GM23338 (cell line): ENCODE measurements at regions not wholly inside any gene's neighbourhood (a gene's known extent, or its start where the extent isn't known, plus 50 kb on each side); places are given as distances from the start of the nearest gene placed in this dataset.

Source experiments
- ATAC-seq: fragments of 200-7000 bp; cut with Tn5 transposase; 3 replicates; pipeline ENCODE4 v1.9.1; 2020
- DNase-seq: peaks from one replicate; pipeline ENCODE4 v3.0.0-alpha.2; 2015; ENCODE audit warnings: low spot score
- H2AFZ ChIP-seq: fragments of 200-600 bp; sonication (generic); 2 replicates; pipeline ENCODE4 v1.8.0; 2016; ENCODE audit warnings: antibody characterized with exemption, mild to moderate bottlenecking, moderate library complexity
- H3F3A ChIP-seq: fragments of 200-600 bp; sonication (generic); replicated peaks from 2 replicates; pipeline ENCODE4 v1.8.0; 2017; ENCODE audit warnings: antibody characterized with exemption, mixed run types, low read depth
- H3K27ac ChIP-seq: fragments of 200-600 bp; sonication (generic); 2 replicates; pipeline ENCODE4 v1.6.1; 2016; ENCODE audit warnings: low read depth
- H3K27me3 ChIP-seq: fragments of 200-600 bp; sonication (generic); 2 replicates; pipeline ENCODE4 v1.8.0; 2016; ENCODE audit warnings: mild to moderate bottlenecking, mixed run types, moderate library complexity; ENCODE audit not compliant: insufficient read depth
- H3K36me3 ChIP-seq: fragments of 200-600 bp; sonication (generic); 2 replicates; pipeline ENCODE4 v1.8.0; 2016; ENCODE audit warnings: mild to moderate bottlenecking; ENCODE audit not compliant: insufficient read depth
- H3K4me1 ChIP-seq: fragments of 200-600 bp; sonication (generic); 2 replicates; pipeline ENCODE4 v1.8.0; 2016; ENCODE audit warnings: mild to moderate bottlenecking, moderate library complexity; ENCODE audit not compliant: insufficient read depth
- H3K4me2 ChIP-seq: fragments of 200-600 bp; sonication (generic); 2 replicates; pipeline ENCODE4 v1.7.1; 2017; ENCODE audit warnings: mixed run types
- H3K4me3 ChIP-seq: fragments of 200-600 bp; sonication (generic); 2 replicates; pipeline ENCODE4 v1.6.1; 2016; ENCODE audit warnings: mixed run types
- H3K79me2 ChIP-seq: fragments of 200-600 bp; sonication (generic); replicated peaks from 2 replicates; pipeline ENCODE4 v1.8.0; 2017; ENCODE audit warnings: mild to moderate bottlenecking; ENCODE audit not compliant: insufficient read depth
- H3K9me2 ChIP-seq: fragments of 200-600 bp; sonication (generic); 2 replicates; pipeline ENCODE4 v1.8.0; 2017; ENCODE audit not compliant: insufficient read depth
- H4K20me1 ChIP-seq: fragments of 200-600 bp; sonication (generic); replicated peaks from 2 replicates; pipeline ENCODE4 v1.8.0; 2017; ENCODE audit warnings: mild to moderate bottlenecking; ENCODE audit not compliant: insufficient read depth
- H3K27ac Mint-ChIP-seq: 2 replicates; pipeline ENCODE4 v1.8.0; 2020; ENCODE audit warnings: inconsistent platforms, mild to moderate bottlenecking, moderate library complexity, mixed read lengths
- H3K27me3 Mint-ChIP-seq: 3 replicates; pipeline ENCODE4 v1.8.0; 2022; ENCODE audit warnings: low read depth, mild to moderate bottlenecking, moderate library complexity, mixed read lengths, inconsistent platforms; ENCODE audit not compliant: insufficient read depth, poor library complexity
- H3K36me3 Mint-ChIP-seq: 3 replicates; pipeline ENCODE4 v1.8.0; 2021; ENCODE audit warnings: low read depth, mild to moderate bottlenecking, inconsistent platforms, moderate library complexity, mixed read lengths
- H3K4me1 Mint-ChIP-seq: 3 replicates; pipeline ENCODE4 v1.8.0; 2020; ENCODE audit warnings: mild to moderate bottlenecking, inconsistent platforms, mixed read lengths
- H3K4me3 Mint-ChIP-seq: 3 replicates; pipeline ENCODE4 v1.8.0; 2021; ENCODE audit warnings: moderate library complexity, mild to moderate bottlenecking, inconsistent platforms, mixed read lengths
- H3K9me3 Mint-ChIP-seq: 3 replicates; pipeline ENCODE4 v1.8.0; 2020; ENCODE audit warnings: moderate library complexity, mild to moderate bottlenecking, inconsistent platforms, mixed read lengths
- CREB1 ChIP-seq: fragments of 250-450 bp; sonication (Bioruptor Pico); IDR thresholded peaks from 2 replicates; pipeline ENCODE4 v1.5.0; 2020; ENCODE audit warnings: low read depth, mild to moderate bottlenecking, moderate library complexity
- EZH2 ChIP-seq: fragments of 200-600 bp; sonication (generic); IDR thresholded peaks from one replicate; pipeline ENCODE4 v1.8.0; 2017; ENCODE audit warnings: antibody characterized with exemption, mild to moderate bottlenecking, low read depth; ENCODE audit not compliant: unreplicated experiment
- EZH2phosphoT487 ChIP-seq: fragments of 200-600 bp; sonication (generic); IDR thresholded peaks from one replicate; pipeline ENCODE4 v1.8.1; 2018; ENCODE audit warnings: antibody characterized with exemption; ENCODE audit not compliant: unreplicated experiment
- JUNB ChIP-seq: IDR thresholded peaks from one replicate; pipeline ENCODE4 v1.6.1; 2016; ENCODE audit warnings: antibody characterized with exemption; ENCODE audit not compliant: unreplicated experiment
- NANOG ChIP-seq: IDR thresholded peaks from 2 replicates; pipeline ENCODE4 v1.6.1; 2016; ENCODE audit warnings: antibody characterized with exemption, borderline replicate concordance
- POLR2AphosphoS5 ChIP-seq: IDR thresholded peaks from 2 replicates; pipeline ENCODE4 v1.6.1; 2016; ENCODE audit warnings: antibody characterized with exemption, low read depth
- REST ChIP-seq: IDR thresholded peaks from one replicate; pipeline ENCODE4 v1.6.1; 2018; ENCODE audit warnings: antibody characterized with exemption; ENCODE audit not compliant: unreplicated experiment
- STAT1 ChIP-seq: IDR thresholded peaks from one replicate; pipeline ENCODE4 v1.6.1; 2016; ENCODE audit warnings: antibody characterized with exemption; ENCODE audit not compliant: unreplicated experiment
- ZNF114 ChIP-seq: fragments of 250-450 bp; sonication (Bioruptor Pico); IDR thresholded peaks from 2 replicates; pipeline ENCODE4 v1.5.0; 2020; ENCODE audit warnings: mild to moderate bottlenecking, moderate library complexity
- ZNF331 ChIP-seq: fragments of 250-450 bp; sonication (Bioruptor Pico); IDR thresholded peaks from 2 replicates; pipeline ENCODE4 v1.5.0; 2020; ENCODE audit warnings: low read depth, mild to moderate bottlenecking, moderate library complexity
- TF ChIP-seq, protein P1 (sequence below), 2 experiments: fragments of 200-600 bp in 1 of 2; sonication (generic) in 1 of 2; conservative IDR thresholded peaks; 2 replicates each; pipeline versions ENCODE4 v1.5.1 to v1.6.1; 2016 to 2017; ENCODE audit warnings: antibody characterized with exemption in 2 of 2, low read depth in 2 of 2, mild to moderate bottlenecking in 2 of 2, moderate library complexity in 1 of 2
- TF ChIP-seq, protein P2 (sequence below): fragments of 250-450 bp; sonication (Bioruptor Pico); IDR thresholded peaks from 2 replicates; pipeline ENCODE4 v1.5.0; 2020; ENCODE audit warnings: mild to moderate bottlenecking, moderate library complexity
- TF ChIP-seq, protein P3 (sequence below): IDR thresholded peaks from 2 replicates; pipeline ENCODE4 v1.6.1; 2016; ENCODE audit warnings: antibody characterized with exemption

- no peak overlapping the region for H2AFZ ChIP-seq
- H3K27ac ChIP-seq, result no peak overlapping the region
Measured at GRCh38 chr6:91490671-91491301, 903.9 kb upstream of the MAP3K7 start.

More at GRCh38 chr6:91490671-91491301, 903.9 kb upstream of the MAP3K7 start:
- no peak overlapping the region for H3K4me2 ChIP-seq
- H3K4me3 Mint-ChIP-seq, result no peak overlapping the region
- H3K4me3 ChIP-seq, result no peak overlapping the region
- no peaks in the 10 kb centered on the region for H3K36me3 Mint-ChIP-seq
- H3K4me1 ChIP-seq, result no peaks in the 10 kb centered on the region
- H3K36me3 ChIP-seq, result no peaks in the 10 kb centered on the region
- H4K20me1 ChIP-seq, result no peaks in the 10 kb centered on the region
- no peaks in the 10 kb centered on the region for H3K9me3 Mint-ChIP-seq
- H3K27ac Mint-ChIP-seq, result no peak overlapping the region
- no peaks in the 10 kb centered on the region for H3K9me2 ChIP-seq
- H3K79me2 ChIP-seq, result no peaks in the 10 kb centered on the region
- H3K27me3 Mint-ChIP-seq, result peaks cover 2% of the 10 kb centered on the region
- TF ChIP-seq, protein P1, sequence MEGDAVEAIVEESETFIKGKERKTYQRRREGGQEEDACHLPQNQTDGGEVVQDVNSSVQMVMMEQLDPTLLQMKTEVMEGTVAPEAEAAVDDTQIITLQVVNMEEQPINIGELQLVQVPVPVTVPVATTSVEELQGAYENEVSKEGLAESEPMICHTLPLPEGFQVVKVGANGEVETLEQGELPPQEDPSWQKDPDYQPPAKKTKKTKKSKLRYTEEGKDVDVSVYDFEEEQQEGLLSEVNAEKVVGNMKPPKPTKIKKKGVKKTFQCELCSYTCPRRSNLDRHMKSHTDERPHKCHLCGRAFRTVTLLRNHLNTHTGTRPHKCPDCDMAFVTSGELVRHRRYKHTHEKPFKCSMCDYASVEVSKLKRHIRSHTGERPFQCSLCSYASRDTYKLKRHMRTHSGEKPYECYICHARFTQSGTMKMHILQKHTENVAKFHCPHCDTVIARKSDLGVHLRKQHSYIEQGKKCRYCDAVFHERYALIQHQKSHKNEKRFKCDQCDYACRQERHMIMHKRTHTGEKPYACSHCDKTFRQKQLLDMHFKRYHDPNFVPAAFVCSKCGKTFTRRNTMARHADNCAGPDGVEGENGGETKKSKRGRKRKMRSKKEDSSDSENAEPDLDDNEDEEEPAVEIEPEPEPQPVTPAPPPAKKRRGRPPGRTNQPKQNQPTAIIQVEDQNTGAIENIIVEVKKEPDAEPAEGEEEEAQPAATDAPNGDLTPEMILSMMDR (conservative IDR thresholded peaks at IDR 0.05; ENCODE audit: low read depth in 2 of 2), result no peak
- TF ChIP-seq ZNF114 (CRISPR knock-in tag) (no peak), EZH2phosphoT487 (no peak), POLR2AphosphoS5 (no peak), REST (no peak), STAT1 (no peak), NANOG (no peak), ZNF331 (CRISPR knock-in tag) (no peak), CREB1 (CRISPR knock-in tag) (no peak), EZH2 (no peak), JUNB (no peak)
- TF ChIP-seq, protein P2, sequence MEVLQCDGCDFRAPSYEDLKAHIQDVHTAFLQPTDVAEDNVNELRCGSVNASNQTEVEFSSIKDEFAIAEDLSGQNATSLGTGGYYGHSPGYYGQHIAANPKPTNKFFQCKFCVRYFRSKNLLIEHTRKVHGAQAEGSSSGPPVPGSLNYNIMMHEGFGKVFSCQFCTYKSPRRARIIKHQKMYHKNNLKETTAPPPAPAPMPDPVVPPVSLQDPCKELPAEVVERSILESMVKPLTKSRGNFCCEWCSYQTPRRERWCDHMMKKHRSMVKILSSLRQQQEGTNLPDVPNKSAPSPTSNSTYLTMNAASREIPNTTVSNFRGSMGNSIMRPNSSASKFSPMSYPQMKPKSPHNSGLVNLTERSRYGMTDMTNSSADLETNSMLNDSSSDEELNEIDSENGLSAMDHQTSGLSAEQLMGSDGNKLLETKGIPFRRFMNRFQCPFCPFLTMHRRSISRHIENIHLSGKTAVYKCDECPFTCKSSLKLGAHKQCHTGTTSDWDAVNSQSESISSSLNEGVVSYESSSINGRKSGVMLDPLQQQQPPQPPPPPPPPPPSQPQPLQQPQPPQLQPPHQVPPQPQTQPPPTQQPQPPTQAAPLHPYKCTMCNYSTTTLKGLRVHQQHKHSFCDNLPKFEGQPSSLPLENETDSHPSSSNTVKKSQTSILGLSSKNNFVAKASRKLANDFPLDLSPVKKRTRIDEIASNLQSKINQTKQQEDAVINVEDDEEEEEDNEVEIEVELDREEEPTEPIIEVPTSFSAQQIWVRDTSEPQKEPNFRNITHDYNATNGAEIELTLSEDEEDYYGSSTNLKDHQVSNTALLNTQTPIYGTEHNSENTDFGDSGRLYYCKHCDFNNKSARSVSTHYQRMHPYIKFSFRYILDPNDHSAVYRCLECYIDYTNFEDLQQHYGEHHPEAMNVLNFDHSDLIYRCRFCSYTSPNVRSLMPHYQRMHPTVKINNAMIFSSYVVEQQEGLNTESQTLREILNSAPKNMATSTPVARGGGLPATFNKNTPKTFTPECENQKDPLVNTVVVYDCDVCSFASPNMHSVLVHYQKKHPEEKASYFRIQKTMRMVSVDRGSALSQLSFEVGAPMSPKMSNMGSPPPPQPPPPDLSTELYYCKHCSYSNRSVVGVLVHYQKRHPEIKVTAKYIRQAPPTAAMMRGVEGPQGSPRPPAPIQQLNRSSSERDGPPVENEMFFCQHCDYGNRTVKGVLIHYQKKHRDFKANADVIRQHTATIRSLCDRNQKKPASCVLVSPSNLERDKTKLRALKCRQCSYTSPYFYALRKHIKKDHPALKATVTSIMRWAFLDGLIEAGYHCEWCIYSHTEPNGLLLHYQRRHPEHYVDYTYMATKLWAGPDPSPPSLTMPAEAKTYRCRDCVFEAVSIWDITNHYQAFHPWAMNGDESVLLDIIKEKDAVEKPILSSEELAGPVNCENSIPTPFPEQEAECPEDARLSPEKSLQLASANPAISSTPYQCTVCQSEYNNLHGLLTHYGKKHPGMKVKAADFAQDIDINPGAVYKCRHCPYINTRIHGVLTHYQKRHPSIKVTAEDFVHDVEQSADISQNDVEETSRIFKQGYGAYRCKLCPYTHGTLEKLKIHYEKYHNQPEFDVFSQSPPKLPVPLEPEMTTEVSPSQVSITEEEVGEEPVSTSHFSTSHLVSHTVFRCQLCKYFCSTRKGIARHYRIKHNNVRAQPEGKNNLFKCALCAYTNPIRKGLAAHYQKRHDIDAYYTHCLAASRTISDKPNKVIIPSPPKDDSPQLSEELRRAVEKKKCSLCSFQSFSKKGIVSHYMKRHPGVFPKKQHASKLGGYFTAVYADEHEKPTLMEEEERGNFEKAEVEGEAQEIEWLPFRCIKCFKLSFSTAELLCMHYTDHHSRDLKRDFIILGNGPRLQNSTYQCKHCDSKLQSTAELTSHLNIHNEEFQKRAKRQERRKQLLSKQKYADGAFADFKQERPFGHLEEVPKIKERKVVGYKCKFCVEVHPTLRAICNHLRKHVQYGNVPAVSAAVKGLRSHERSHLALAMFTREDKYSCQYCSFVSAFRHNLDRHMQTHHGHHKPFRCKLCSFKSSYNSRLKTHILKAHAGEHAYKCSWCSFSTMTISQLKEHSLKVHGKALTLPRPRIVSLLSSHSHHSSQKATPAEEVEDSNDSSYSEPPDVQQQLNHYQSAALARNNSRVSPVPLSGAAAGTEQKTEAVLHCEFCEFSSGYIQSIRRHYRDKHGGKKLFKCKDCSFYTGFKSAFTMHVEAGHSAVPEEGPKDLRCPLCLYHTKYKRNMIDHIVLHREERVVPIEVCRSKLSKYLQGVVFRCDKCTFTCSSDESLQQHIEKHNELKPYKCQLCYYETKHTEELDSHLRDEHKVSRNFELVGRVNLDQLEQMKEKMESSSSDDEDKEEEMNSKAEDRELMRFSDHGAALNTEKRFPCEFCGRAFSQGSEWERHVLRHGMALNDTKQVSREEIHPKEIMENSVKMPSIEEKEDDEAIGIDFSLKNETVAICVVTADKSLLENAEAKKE (CRISPR knock-in tag), result no peak
- TF ChIP-seq, protein P3, sequence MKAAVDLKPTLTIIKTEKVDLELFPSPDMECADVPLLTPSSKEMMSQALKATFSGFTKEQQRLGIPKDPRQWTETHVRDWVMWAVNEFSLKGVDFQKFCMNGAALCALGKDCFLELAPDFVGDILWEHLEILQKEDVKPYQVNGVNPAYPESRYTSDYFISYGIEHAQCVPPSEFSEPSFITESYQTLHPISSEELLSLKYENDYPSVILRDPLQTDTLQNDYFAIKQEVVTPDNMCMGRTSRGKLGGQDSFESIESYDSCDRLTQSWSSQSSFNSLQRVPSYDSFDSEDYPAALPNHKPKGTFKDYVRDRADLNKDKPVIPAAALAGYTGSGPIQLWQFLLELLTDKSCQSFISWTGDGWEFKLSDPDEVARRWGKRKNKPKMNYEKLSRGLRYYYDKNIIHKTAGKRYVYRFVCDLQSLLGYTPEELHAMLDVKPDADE, result no peak
- no peaks in the 10 kb centered on the region for H3K27me3 ChIP-seq
- peak; percentile 42; the same call in 1 of the 3 replicates for ATAC-seq
- no peaks in the 10 kb centered on the region for H3F3A ChIP-seq
- H3K4me1 Mint-ChIP-seq, result peaks cover 15% of the 10 kb centered on the region
- peak; percentile 11 for DNase-seq
